ENCODE measurements at regions not wholly inside any gene's neighbourhood (a gene's known extent, or its start where the extent isn't known, plus 50 kb on each side); places are given as distances from the start of the nearest gene placed in this dataset.

GRCh38 chr6:140777780-140778179 lies 1354.9 kb upstream of the GJE1 start:
- Histone ChIP-seq H3K36me3 (ENCODE audit: insufficient read depth, low read length, poor library complexity, severe bottlenecking) (no peaks in the 10 kb centered on the region), H3K4me1 (ENCODE audit: insufficient read depth, low read length, poor library complexity, severe bottlenecking) (no peaks in the 10 kb centered on the region), H3K27ac (ENCODE audit: low read depth, low read length, poor library complexity, severe bottlenecking) (no peak overlapping the region), H3K9me3 (ENCODE audit: low read depth, low read length, poor library complexity, severe bottlenecking) (no peaks in the 10 kb centered on the region), H3K27me3 (replicated peaks; ENCODE audit: insufficient read depth, low read depth, low read length, poor library complexity) (no peaks in the 10 kb centered on the region), H3K4me3 (ENCODE audit: low read depth, low read length, poor library complexity, severe bottlenecking) (no peak overlapping the region)
- DNase-seq (ENCODE audit: low spot score): no peak
- CTCF ChIA-PET: no interaction called here
- POLR2A ChIA-PET (ENCODE audit: low non-redundant PET): no interaction called here
- BruUV-seq (replicated peaks): no TSS peak
- TF ChIP-seq CTCF (conservative IDR thresholded peaks at IDR 0.05; ENCODE audit: low read depth, low read length) (no peak), EZH2 (IDR thresholded peaks at IDR 0.05; ENCODE audit: borderline replicate concordance, low read depth, low read length, poor library complexity, severe bottlenecking) (no peak)
- intact Hi-C loops (cut with micrococcal nuclease; ENCODE audit: unreplicated experiment): no loop called here

- no peak for DNase-seq (ENCODE audit: low spot score)
- ChIA-PET POLR2A (ENCODE audit: low non-redundant PET) (no interaction called here), CTCF (no interaction called here)
- intact Hi-C loops (cut with micrococcal nuclease; ENCODE audit: unreplicated experiment): no loop called here
- no peaks in the 10 kb centered on the region for H3K4me1 ChIP-seq (ENCODE audit: insufficient read depth, low read length, poor library complexity, severe bottlenecking)
- TF ChIP-seq CTCF (conservative IDR thresholded peaks at IDR 0.05; ENCODE audit: low read depth, low read length) (no peak), EZH2 (IDR thresholded peaks at IDR 0.05; ENCODE audit: borderline replicate concordance, low read depth, low read length, poor library complexity, severe bottlenecking) (no peak)
- no peaks in the 10 kb centered on the region for H3K27me3 ChIP-seq (replicated peaks; ENCODE audit: insufficient read depth, low read depth, low read length, poor library complexity)
- no peak overlapping the region for H3K27ac ChIP-seq (ENCODE audit: low read depth, low read length, poor library complexity, severe bottlenecking)
- no TSS peak for BruUV-seq (replicated peaks)
- no peaks in the 10 kb centered on the region for H3K36me3 ChIP-seq (ENCODE audit: insufficient read depth, low read length, poor library complexity, severe bottlenecking)
- H3K4me3 ChIP-seq (ENCODE audit: low read depth, low read length, poor library complexity, severe bottlenecking): no peak overlapping the region
- H3K9me3 ChIP-seq (ENCODE audit: low read depth, low read length, poor library complexity, severe bottlenecking): peaks cover 5% of the 10 kb centered on the region
Measured at GRCh38 chr6:140775061-140775460, 1357.7 kb upstream of the GJE1 start.

- Histone ChIP-seq H3K9me3 (ENCODE audit: low read depth, low read length, poor library complexity, severe bottlenecking) (peaks cover 5% of the 10 kb centered on the region), H3K4me3 (ENCODE audit: low read depth, low read length, poor library complexity, severe bottlenecking) (no peak overlapping the region), H3K27ac (ENCODE audit: low read depth, low read length, poor library complexity, severe bottlenecking) (no peak overlapping the region), H3K36me3 (ENCODE audit: insufficient read depth, low read length, poor library complexity, severe bottlenecking) (no peaks in the 10 kb centered on the region), H3K4me1 (ENCODE audit: insufficient read depth, low read length, poor library complexity, severe bottlenecking) (no peaks in the 10 kb centered on the region), H3K27me3 (replicated peaks; ENCODE audit: insufficient read depth, low read depth, low read length, poor library complexity) (no peaks in the 10 kb centered on the region)
- peak; percentile 23 for DNase-seq (ENCODE audit: low spot score)
- intact Hi-C loops (cut with micrococcal nuclease; ENCODE audit: unreplicated experiment): no loop called here
- TF ChIP-seq EZH2 (IDR thresholded peaks at IDR 0.05; ENCODE audit: borderline replicate concordance, low read depth, low read length, poor library complexity, severe bottlenecking): no peak
- ChIA-PET CTCF (no interaction called here), POLR2A (ENCODE audit: low non-redundant PET) (no interaction called here)
- no TSS peak for BruUV-seq (replicated peaks)
Measured at GRCh38 chr6:140774080-140774505, 1358.6 kb upstream of the GJE1 start.

- intact Hi-C loops (cut with micrococcal nuclease; ENCODE audit: unreplicated experiment): no loop called here
- CTCF ChIA-PET: no interaction called here
- POLR2A ChIA-PET (ENCODE audit: low non-redundant PET): no interaction called here
- H3K27me3 ChIP-seq (replicated peaks; ENCODE audit: insufficient read depth, low read depth, low read length, poor library complexity): no peaks in the 10 kb centered on the region
- DNase-seq (ENCODE audit: low spot score): peak; percentile 12
- no peaks in the 10 kb centered on the region for H3K36me3 ChIP-seq (ENCODE audit: insufficient read depth, low read length, poor library complexity, severe bottlenecking)
- H3K4me1 ChIP-seq (ENCODE audit: insufficient read depth, low read length, poor library complexity, severe bottlenecking): no peaks in the 10 kb centered on the region
- TF ChIP-seq EZH2 (IDR thresholded peaks at IDR 0.05; ENCODE audit: borderline replicate concordance, low read depth, low read length, poor library complexity, severe bottlenecking): no peak
- no peak for TF ChIP-seq CTCF (conservative IDR thresholded peaks at IDR 0.05; ENCODE audit: low read depth, low read length)
- BruUV-seq (replicated peaks): no TSS peak
- H3K4me3 ChIP-seq (ENCODE audit: low read depth, low read length, poor library complexity, severe bottlenecking): no peak overlapping the region
- peaks cover 8% of the 10 kb centered on the region for H3K9me3 ChIP-seq (ENCODE audit: low read depth, low read length, poor library complexity, severe bottlenecking)
- no peak overlapping the region for H3K27ac ChIP-seq (ENCODE audit: low read depth, low read length, poor library complexity, severe bottlenecking)
Measured at GRCh38 chr6:140773276-140773675, 1359.4 kb upstream of the GJE1 start.

Data from A673 (cell line).